ENCODE measurements at regions not wholly inside any gene's neighbourhood (a gene's known extent, or its start where the extent isn't known, plus 50 kb on each side); places are given as distances from the start of the nearest gene placed in this dataset.

DNA sequence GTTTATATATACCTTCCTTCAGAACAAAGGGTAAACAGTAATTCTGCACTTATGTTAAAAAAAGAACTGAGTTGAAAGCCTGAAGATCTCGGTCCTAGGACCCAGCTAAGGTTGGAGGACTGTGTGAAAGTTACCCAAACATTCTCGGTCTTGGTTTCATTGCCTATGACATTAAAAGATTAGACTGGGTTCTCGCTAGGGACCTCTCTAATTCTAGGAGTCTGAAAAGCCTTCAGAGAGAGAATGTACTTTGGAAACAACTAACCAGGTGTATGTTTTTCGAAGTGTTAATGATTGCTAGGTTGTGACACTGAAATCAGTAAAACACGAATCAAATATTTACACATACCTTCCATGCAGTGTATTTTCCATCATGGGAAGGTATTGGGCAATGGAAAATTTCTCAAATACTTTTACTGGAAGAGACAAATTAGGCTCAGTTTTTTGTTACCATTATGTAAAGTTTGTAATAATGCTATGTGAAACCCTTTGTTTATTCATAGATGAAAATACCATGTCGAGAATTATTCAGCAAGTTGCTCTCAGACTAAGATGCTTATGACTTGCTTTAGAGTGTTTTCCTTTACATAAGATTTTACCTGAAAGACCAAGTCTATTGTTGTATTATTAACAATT, 113.7 kb upstream of the LOC128125822 start:
- 28% methylated on average over 6 of the region's 6 CpGs for WGBS (ENCODE audit: insufficient coverage, low coverage, low lambda C conversion rate, missing lambda C conversion rate)
- Histone ChIP-seq H3K4me3 (no peak overlapping the region), H3K4me1 (peaks cover 0 to 32% (median 9%) of the 10 kb centered on the region in 4 donors), H3K9me3 (no peaks in the 10 kb centered on the region), H3K27me3 (no peaks in the 10 kb centered on the region), H3K27ac (peak overlapping the region; percentile 85 to 96 (median 92)), H3K36me3 (no peaks in the 10 kb centered on the region)
- DNase-seq, result no peak
- TF ChIP-seq, protein P1, sequence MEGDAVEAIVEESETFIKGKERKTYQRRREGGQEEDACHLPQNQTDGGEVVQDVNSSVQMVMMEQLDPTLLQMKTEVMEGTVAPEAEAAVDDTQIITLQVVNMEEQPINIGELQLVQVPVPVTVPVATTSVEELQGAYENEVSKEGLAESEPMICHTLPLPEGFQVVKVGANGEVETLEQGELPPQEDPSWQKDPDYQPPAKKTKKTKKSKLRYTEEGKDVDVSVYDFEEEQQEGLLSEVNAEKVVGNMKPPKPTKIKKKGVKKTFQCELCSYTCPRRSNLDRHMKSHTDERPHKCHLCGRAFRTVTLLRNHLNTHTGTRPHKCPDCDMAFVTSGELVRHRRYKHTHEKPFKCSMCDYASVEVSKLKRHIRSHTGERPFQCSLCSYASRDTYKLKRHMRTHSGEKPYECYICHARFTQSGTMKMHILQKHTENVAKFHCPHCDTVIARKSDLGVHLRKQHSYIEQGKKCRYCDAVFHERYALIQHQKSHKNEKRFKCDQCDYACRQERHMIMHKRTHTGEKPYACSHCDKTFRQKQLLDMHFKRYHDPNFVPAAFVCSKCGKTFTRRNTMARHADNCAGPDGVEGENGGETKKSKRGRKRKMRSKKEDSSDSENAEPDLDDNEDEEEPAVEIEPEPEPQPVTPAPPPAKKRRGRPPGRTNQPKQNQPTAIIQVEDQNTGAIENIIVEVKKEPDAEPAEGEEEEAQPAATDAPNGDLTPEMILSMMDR (IDR thresholded peaks at IDR 0.05), result no peak
- peak; percentile 86 for TF ChIP-seq POLR2A (IDR thresholded peaks at IDR 0.05)
- intact Hi-C loops (cut with DNase I), result loop anchor here (10.0 kb wide), 2 partner anchors 56 to 104 kb away; no protein-coding TSS in a partner anchor
- ATAC-seq, result peak; percentile 86 to 94 (median 90)

DNA sequence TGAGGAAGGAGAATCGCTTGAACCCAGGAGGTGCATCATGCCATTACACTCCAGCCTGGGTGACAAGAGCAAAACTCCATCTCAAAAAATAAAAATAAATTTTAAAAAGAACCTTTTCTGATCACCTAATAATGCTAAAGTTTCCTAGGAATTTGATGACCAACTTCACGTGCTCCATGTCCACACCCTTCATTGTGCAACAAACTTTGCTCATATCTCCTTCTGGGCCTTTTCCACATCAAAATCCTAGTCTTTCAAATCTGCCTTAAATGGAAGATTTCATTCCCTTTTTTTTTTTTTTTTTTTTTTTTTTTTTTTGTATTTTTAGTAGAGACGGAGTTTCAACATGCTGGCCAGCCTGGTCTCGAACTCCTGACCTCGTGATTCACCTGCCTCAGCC, 112.5 kb upstream of the LOC128125822 start:
- no peaks in the 10 kb centered on the region for H3K9me3 ChIP-seq
- peak overlapping the region; percentile 83 to 96 (median 92) for H3K27ac ChIP-seq
- no peak overlapping the region for H3K4me3 ChIP-seq
- H3K27me3 ChIP-seq, result no peaks in the 10 kb centered on the region
- ATAC-seq (peak in 2 of 4 donors; percentile 13 to 20), DNase-seq (no peak)
- peaks cover 0 to 27% (median 9%) of the 10 kb centered on the region in 4 donors for H3K4me1 ChIP-seq
- WGBS (ENCODE audit: insufficient coverage, low coverage, low lambda C conversion rate, missing lambda C conversion rate), result 52% methylated on average over 5 of the region's 5 CpGs
- TF ChIP-seq POLR2A (IDR thresholded peaks at IDR 0.05), result no peak
- TF ChIP-seq, protein P1 (IDR thresholded peaks at IDR 0.05), result no peak
- no peaks in the 10 kb centered on the region for H3K36me3 ChIP-seq
- intact Hi-C loops (cut with DNase I), result loop anchor here (10.0 kb wide), 2 partner anchors 55 to 105 kb away; no protein-coding TSS in a partner anchor

DNA sequence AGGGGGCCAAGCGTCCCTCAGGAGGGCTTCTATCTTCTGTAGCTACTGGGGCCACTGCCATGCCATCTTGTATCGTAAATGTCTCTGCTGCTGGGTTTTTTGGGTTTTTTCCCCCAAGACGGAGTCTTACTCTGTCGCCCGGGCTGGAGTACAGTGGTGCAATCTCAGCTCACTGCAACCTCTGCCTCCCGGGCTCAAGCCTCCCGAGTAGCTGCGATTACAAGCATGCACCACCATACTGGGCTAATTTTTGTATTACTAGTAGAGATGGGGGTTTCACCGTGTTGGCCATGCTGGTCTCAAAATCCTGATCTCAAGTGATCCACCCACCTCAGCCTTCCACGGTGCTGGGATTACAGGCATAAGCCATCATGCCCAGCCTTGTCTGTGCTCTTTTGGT, 111.3 kb upstream of the LOC128125822 start:
- no peak for ATAC-seq
- no peak for TF ChIP-seq POLR2A (IDR thresholded peaks at IDR 0.05)
- TF ChIP-seq, protein P1 (IDR thresholded peaks at IDR 0.05), result no peak
- Histone ChIP-seq H3K4me1 (peaks cover 0 to 27% (median 9%) of the 10 kb centered on the region in 4 donors), H3K27me3 (no peaks in the 10 kb centered on the region), H3K4me3 (no peak overlapping the region), H3K36me3 (no peaks in the 10 kb centered on the region), H3K9me3 (no peaks in the 10 kb centered on the region), H3K27ac (peak overlapping the region; percentile 83 to 96 (median 92))
- 94% methylated on average over 7 of the region's 10 CpGs for WGBS (ENCODE audit: insufficient coverage, low coverage, low lambda C conversion rate, missing lambda C conversion rate)
- intact Hi-C loops (cut with DNase I), result no loop called here
- DNase-seq, result no peak

DNA sequence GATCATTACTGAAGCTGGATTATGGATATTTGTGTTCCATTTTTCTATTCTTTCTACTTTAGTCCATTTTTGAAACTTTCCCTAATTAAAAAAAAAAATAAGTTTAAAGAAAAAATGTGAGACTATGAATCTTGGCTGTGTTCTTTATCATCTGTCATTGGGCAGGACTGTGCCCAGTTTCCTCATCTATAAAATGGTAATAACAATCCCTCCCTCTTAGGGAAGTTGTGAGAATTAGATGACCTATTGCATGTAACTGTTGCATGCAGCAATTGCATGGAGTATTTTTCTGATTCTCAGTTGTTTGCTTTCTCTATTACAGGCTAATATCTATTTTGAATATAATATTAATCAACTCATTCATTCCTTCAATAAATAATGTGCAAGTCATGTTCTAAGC, 108.2 kb upstream of the LOC128125822 start:
- H3K36me3 ChIP-seq, result no peaks in the 10 kb centered on the region
- H3K4me1 ChIP-seq, result peaks cover 0 to 19% (median 8%) of the 10 kb centered on the region in 4 donors
- no peak overlapping the region for H3K4me3 ChIP-seq
- H3K9me3 ChIP-seq, result no peaks in the 10 kb centered on the region
- no peak overlapping the region for H3K27ac ChIP-seq
- H3K27me3 ChIP-seq, result no peaks in the 10 kb centered on the region
- DNase-seq (no peak), ATAC-seq (no peak)
- TF ChIP-seq POLR2A (IDR thresholded peaks at IDR 0.05), result no peak
- TF ChIP-seq, protein P1 (IDR thresholded peaks at IDR 0.05), result no peak
- intact Hi-C loops (cut with DNase I), result no loop called here

Measured in right lobe of liver (tissue), 6 donors.